ENCODE measurements at regions not wholly inside any gene's neighbourhood (a gene's known extent, or its start where the extent isn't known, plus 50 kb on each side); places are given as distances from the start of the nearest gene placed in this dataset.

- TF ChIP-seq, protein P1, sequence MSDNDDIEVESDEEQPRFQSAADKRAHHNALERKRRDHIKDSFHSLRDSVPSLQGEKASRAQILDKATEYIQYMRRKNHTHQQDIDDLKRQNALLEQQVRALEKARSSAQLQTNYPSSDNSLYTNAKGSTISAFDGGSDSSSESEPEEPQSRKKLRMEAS (IDR thresholded peaks at IDR 0.05) = no peak
- TF ChIP-seq, protein P2, sequence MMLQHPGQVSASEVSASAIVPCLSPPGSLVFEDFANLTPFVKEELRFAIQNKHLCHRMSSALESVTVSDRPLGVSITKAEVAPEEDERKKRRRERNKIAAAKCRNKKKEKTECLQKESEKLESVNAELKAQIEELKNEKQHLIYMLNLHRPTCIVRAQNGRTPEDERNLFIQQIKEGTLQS (IDR thresholded peaks at IDR 0.05) = no peak
- TF ChIP-seq HNF4A (conservative IDR thresholded peaks at IDR 0.05) = no peak
- no peak for TF ChIP-seq REST (IDR thresholded peaks at IDR 0.05)
- no peak for TF ChIP-seq FOXA2 (IDR thresholded peaks at IDR 0.05)
- TF ChIP-seq HNF4G (IDR thresholded peaks at IDR 0.05) = no peak
- no peak for TF ChIP-seq GABPA (IDR thresholded peaks at IDR 0.05 in 1 of 2, conservative IDR thresholded peaks at IDR 0.05 in 1 of 2)
- TF ChIP-seq JUND (IDR thresholded peaks at IDR 0.05) = no peak
- TF ChIP-seq SP1 (IDR thresholded peaks at IDR 0.05) = no peak
- TF ChIP-seq FOXA1 (IDR thresholded peaks at IDR 0.05) = no peak
- TF ChIP-seq RAD21 (IDR thresholded peaks at IDR 0.05) = no peak
- TF ChIP-seq EGR1 (IDR thresholded peaks at IDR 0.05; ENCODE audit: low read depth in 2 of 2) = no peak
- TF ChIP-seq CTCF (IDR thresholded peaks at IDR 0.05; ENCODE audit: low read depth, low read length, missing input control) = no peak
- no peak for TF ChIP-seq TAF1 (conservative IDR thresholded peaks at IDR 0.05)
- H3K4me3 ChIP-seq (ENCODE audit: low read depth in 1 of 3, low read length in 3 of 3) = no peak overlapping the region
- H3K27ac ChIP-seq (ENCODE audit: low read depth in 1 of 2, low read length in 2 of 2) = no peak overlapping the region
- H3K9me3 ChIP-seq (ENCODE audit: control insufficient read depth in 4 of 4, low read length in 3 of 4) = no peaks in the 10 kb centered on the region
- no peaks in the 10 kb centered on the region for H3K36me3 ChIP-seq (ENCODE audit: control insufficient read depth in 4 of 4, insufficient read depth in 3 of 4, low read depth in 1 of 4, low read length in 3 of 4)
- no peaks in the 10 kb centered on the region for H3K4me1 ChIP-seq (ENCODE audit: control insufficient read depth in 4 of 4, insufficient read depth in 4 of 4, low read length in 3 of 4)
- DNase-seq (ENCODE audit: low spot score) = no peak
- 86% methylated on average over 2 of the region's 2 CpGs for WGBS
- H3K9ac ChIP-seq (ENCODE audit: low read depth in 1 of 2, low read length in 2 of 2) = no peak overlapping the region
- no peaks in the 10 kb centered on the region for H3K27me3 ChIP-seq (ENCODE audit: control insufficient read depth in 4 of 4, insufficient read depth in 4 of 4, low read length in 3 of 4)
These were observed 100.9 kb upstream of the CLDN10 start for GRCh38 chr13:95451656-95452055.

DNA sequence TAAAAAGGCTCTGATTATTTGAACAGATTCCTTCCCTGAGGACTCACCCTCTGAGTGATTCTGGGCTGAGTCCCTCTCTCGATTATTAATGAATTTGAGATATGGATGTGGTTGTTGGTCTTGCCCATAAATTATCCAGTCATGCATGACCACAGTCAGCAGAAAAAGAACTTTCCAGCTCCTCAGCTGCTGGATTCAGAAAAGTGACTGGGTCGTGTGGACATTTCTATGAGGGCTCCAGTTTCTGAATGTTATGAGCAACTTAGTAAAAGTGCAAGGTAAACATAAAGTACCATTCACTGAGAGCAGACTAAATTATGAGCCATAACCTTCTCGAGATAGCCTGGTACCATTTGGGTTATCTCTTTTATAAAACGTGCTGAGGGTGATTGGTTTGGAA is 100.1 kb upstream of the CLDN10 start:
- no peaks in the 10 kb centered on the region for H3K9me3 ChIP-seq (ENCODE audit: control insufficient read depth in 4 of 4, low read length in 3 of 4)

More for the DNA sequence above, 100.1 kb upstream of the CLDN10 start:
- DNase-seq (ENCODE audit: low spot score) = no peak
- Histone ChIP-seq H3K27ac (ENCODE audit: low read depth in 1 of 2, low read length in 2 of 2) (no peak overlapping the region), H3K4me3 (ENCODE audit: low read depth in 1 of 3, low read length in 3 of 3) (no peak overlapping the region), H3K36me3 (ENCODE audit: control insufficient read depth in 4 of 4, insufficient read depth in 3 of 4, low read depth in 1 of 4, low read length in 3 of 4) (no peaks in the 10 kb centered on the region), H3K9ac (ENCODE audit: low read depth in 1 of 2, low read length in 2 of 2) (no peak overlapping the region), H3K4me1 (ENCODE audit: control insufficient read depth in 4 of 4, insufficient read depth in 4 of 4, low read length in 3 of 4) (no peaks in the 10 kb centered on the region), H3K27me3 (ENCODE audit: control insufficient read depth in 4 of 4, insufficient read depth in 4 of 4, low read length in 3 of 4) (no peaks in the 10 kb centered on the region)
- no peak for TF ChIP-seq GABPA (IDR thresholded peaks at IDR 0.05 in 1 of 2, conservative IDR thresholded peaks at IDR 0.05 in 1 of 2)
- no peak for TF ChIP-seq YY1 (IDR thresholded peaks at IDR 0.05)
- TF ChIP-seq FOXA1 (IDR thresholded peaks at IDR 0.05) = no peak
- no peak for TF ChIP-seq HNF4G (IDR thresholded peaks at IDR 0.05)
- TF ChIP-seq FOXA2 (IDR thresholded peaks at IDR 0.05) = no peak
- no peak for TF ChIP-seq NR2F2 (IDR thresholded peaks at IDR 0.05)
- TF ChIP-seq RAD21 (IDR thresholded peaks at IDR 0.05) = no peak
- no peak for TF ChIP-seq EGR1 (IDR thresholded peaks at IDR 0.05; ENCODE audit: low read depth in 2 of 2)
- no peak for TF ChIP-seq CTCF (IDR thresholded peaks at IDR 0.05; ENCODE audit: low read depth, low read length, missing input control)
- TF ChIP-seq, protein P1 (IDR thresholded peaks at IDR 0.05) = no peak
- TF ChIP-seq, protein P2 (IDR thresholded peaks at IDR 0.05) = no peak
- no peak for TF ChIP-seq HNF4A (conservative IDR thresholded peaks at IDR 0.05)
- TF ChIP-seq TAF1 (conservative IDR thresholded peaks at IDR 0.05) = no peak
- no peak for TF ChIP-seq SP1 (IDR thresholded peaks at IDR 0.05)
- 41% methylated on average over 4 of the region's 4 CpGs for WGBS

Measured in liver (tissue), 8 donors.